GM23248 (cell line): ENCODE measurements at regions not wholly inside any gene's neighbourhood (a gene's known extent, or its start where the extent isn't known, plus 50 kb on each side); places are given as distances from the start of the nearest gene placed in this dataset.

Experiments used
- EZH2 ChIP-seq: fragments of 200-600 bp; sonication (generic); IDR thresholded peaks from 2 replicates; pipeline ENCODE4 v1.6.1; 2018; ENCODE audit warnings: antibody characterized with exemption, mild to moderate bottlenecking; ENCODE audit not compliant: insufficient read depth, poor library complexity, severe bottlenecking
- EZH2phosphoT487 ChIP-seq: fragments of 200-600 bp; sonication (generic); IDR thresholded peaks from 2 replicates; pipeline ENCODE4 v1.6.1; 2018; ENCODE audit warnings: antibody characterized with exemption, moderate library complexity, mild to moderate bottlenecking, low read depth; ENCODE audit not compliant: insufficient read depth

- TF ChIP-seq EZH2phosphoT487, result no peak
- no peak for TF ChIP-seq EZH2
Measured at GRCh38 chr7:29642494-29643155, 79.0 kb downstream of the PRR15 start.
